Panc1 (cell line): ENCODE measurements at regions not wholly inside any gene's neighbourhood (a gene's known extent, or its start where the extent isn't known, plus 50 kb on each side); places are given as distances from the start of the nearest gene placed in this dataset.
"Not testable (repeated sequence)": the region's sequence is repeated elsewhere in the genome, so short reads cannot be mapped to it uniquely, and the experiment has no call there.

Experiments used
- POLR2AphosphoS5 ChIP-seq: IDR thresholded peaks from 2 replicates; pipeline ENCODE4 v1.6.1; 2012; ENCODE audit warnings: mild to moderate bottlenecking, low read depth, low read length, moderate library complexity
- SIN3A ChIP-seq: IDR thresholded peaks from 2 replicates; pipeline ENCODE4 v1.6.1; 2012; ENCODE audit warnings: low read depth, mild to moderate bottlenecking, low read length, moderate library complexity, borderline replicate concordance; ENCODE audit not compliant: insufficient read depth
- TF ChIP-seq, protein P1 (sequence below): fragments of 450-650 bp; IDR thresholded peaks from 2 replicates; pipeline ENCODE4 v1.5.1; 2017; ENCODE audit warnings: mild to moderate bottlenecking

DNA sequence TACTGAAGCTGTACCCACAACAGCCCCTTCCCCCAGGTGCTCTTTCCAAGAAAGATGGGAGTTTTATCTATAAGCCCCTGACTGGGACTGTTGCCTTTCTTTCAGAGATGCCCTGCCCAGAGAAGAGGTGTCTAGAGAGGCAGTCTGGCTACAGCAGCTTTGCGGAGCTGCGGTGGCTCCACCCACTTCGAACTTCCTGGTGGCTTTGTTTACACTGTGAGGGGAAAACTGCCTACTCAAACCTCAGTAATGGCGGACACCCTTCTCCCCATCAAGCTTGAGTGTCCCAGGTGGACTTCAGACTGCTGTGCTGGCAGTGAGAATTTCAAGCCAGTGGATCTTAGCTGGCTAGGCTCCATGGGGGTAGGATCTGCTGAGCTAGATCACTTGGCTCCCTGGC is 120.2 kb upstream of the MYT1L start:
- TF ChIP-seq, protein P1, sequence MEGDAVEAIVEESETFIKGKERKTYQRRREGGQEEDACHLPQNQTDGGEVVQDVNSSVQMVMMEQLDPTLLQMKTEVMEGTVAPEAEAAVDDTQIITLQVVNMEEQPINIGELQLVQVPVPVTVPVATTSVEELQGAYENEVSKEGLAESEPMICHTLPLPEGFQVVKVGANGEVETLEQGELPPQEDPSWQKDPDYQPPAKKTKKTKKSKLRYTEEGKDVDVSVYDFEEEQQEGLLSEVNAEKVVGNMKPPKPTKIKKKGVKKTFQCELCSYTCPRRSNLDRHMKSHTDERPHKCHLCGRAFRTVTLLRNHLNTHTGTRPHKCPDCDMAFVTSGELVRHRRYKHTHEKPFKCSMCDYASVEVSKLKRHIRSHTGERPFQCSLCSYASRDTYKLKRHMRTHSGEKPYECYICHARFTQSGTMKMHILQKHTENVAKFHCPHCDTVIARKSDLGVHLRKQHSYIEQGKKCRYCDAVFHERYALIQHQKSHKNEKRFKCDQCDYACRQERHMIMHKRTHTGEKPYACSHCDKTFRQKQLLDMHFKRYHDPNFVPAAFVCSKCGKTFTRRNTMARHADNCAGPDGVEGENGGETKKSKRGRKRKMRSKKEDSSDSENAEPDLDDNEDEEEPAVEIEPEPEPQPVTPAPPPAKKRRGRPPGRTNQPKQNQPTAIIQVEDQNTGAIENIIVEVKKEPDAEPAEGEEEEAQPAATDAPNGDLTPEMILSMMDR = not testable (repeated sequence)
- not testable (repeated sequence) for TF ChIP-seq POLR2AphosphoS5, SIN3A
